ENCODE measurements at regions not wholly inside any gene's neighbourhood (a gene's known extent, or its start where the extent isn't known, plus 50 kb on each side); places are given as distances from the start of the nearest gene placed in this dataset.

- H3K27me3 ChIP-seq (ENCODE audit: control insufficient read depth, insufficient read depth, low read length), result peaks cover 4% of the 10 kb centered on the region
- H3K36me3 ChIP-seq (ENCODE audit: control insufficient read depth, insufficient read depth, low read length), result no peaks in the 10 kb centered on the region
- no peak overlapping the region for H3K9ac ChIP-seq (ENCODE audit: low read length)
- H3K4me3 ChIP-seq (ENCODE audit: low read length), result no peak overlapping the region
- H3K4me1 ChIP-seq (ENCODE audit: control insufficient read depth, insufficient read depth, low read length), result no peaks in the 10 kb centered on the region
- no peak overlapping the region for H3K27ac ChIP-seq (ENCODE audit: low read depth, low read length)
These were observed 70.4 kb upstream of the FGF3 start for GRCh38 chr11:69889400-69890318.

- H3K27ac ChIP-seq (ENCODE audit: low read depth, low read length), result no peak overlapping the region
- H3K9ac ChIP-seq (ENCODE audit: low read length), result no peak overlapping the region
- H3K4me1 ChIP-seq (ENCODE audit: control insufficient read depth, insufficient read depth, low read length), result no peaks in the 10 kb centered on the region
- no peak overlapping the region for H3K4me3 ChIP-seq (ENCODE audit: low read length)
- H3K27me3 ChIP-seq (ENCODE audit: control insufficient read depth, insufficient read depth, low read length), result peaks cover 4% of the 10 kb centered on the region
- no peaks in the 10 kb centered on the region for H3K36me3 ChIP-seq (ENCODE audit: control insufficient read depth, insufficient read depth, low read length)
These were observed 71.3 kb upstream of the FGF3 start for GRCh38 chr11:69890476-69890875.

- Histone ChIP-seq H3K27ac (ENCODE audit: low read depth, low read length) (no peak overlapping the region), H3K9ac (ENCODE audit: low read length) (no peak overlapping the region), H3K27me3 (ENCODE audit: control insufficient read depth, insufficient read depth, low read length) (peaks cover 4% of the 10 kb centered on the region)
These were observed 72.4 kb upstream of the FGF3 start for GRCh38 chr11:69891421-69892236.

GRCh38 chr11:69892237-69892985, 73.2 kb upstream of the FGF3 start:
- Histone ChIP-seq H3K27ac (ENCODE audit: low read depth, low read length) (no peak overlapping the region), H3K9ac (ENCODE audit: low read length) (no peak overlapping the region), H3K27me3 (ENCODE audit: control insufficient read depth, insufficient read depth, low read length) (peaks cover 4% of the 10 kb centered on the region), H3K4me1 (ENCODE audit: control insufficient read depth, insufficient read depth, low read length) (no peaks in the 10 kb centered on the region), H3K4me3 (ENCODE audit: low read length) (no peak overlapping the region), H3K36me3 (ENCODE audit: control insufficient read depth, insufficient read depth, low read length) (no peaks in the 10 kb centered on the region)

More at GRCh38 chr11:69891421-69892236, 72.4 kb upstream of the FGF3 start:
- no peak overlapping the region for H3K4me3 ChIP-seq (ENCODE audit: low read length)
- H3K36me3 ChIP-seq (ENCODE audit: control insufficient read depth, insufficient read depth, low read length), result no peaks in the 10 kb centered on the region
- H3K4me1 ChIP-seq (ENCODE audit: control insufficient read depth, insufficient read depth, low read length), result no peaks in the 10 kb centered on the region

- no peak overlapping the region for H3K27ac ChIP-seq (ENCODE audit: low read depth, low read length)
- no peak overlapping the region for H3K9ac ChIP-seq (ENCODE audit: low read length)
- no peaks in the 10 kb centered on the region for H3K4me1 ChIP-seq (ENCODE audit: control insufficient read depth, insufficient read depth, low read length)
- peaks cover 4% of the 10 kb centered on the region for H3K27me3 ChIP-seq (ENCODE audit: control insufficient read depth, insufficient read depth, low read length)
- no peaks in the 10 kb centered on the region for H3K36me3 ChIP-seq (ENCODE audit: control insufficient read depth, insufficient read depth, low read length)
- H3K4me3 ChIP-seq (ENCODE audit: low read length), result no peak overlapping the region
These were observed 73.9 kb upstream of the FGF3 start for GRCh38 chr11:69892986-69893555.

GRCh38 chr11:69893631-69894030, 74.4 kb upstream of the FGF3 start:
- Histone ChIP-seq H3K4me3 (ENCODE audit: low read length) (no peak overlapping the region), H3K36me3 (ENCODE audit: control insufficient read depth, insufficient read depth, low read length) (no peaks in the 10 kb centered on the region), H3K4me1 (ENCODE audit: control insufficient read depth, insufficient read depth, low read length) (no peaks in the 10 kb centered on the region), H3K9ac (ENCODE audit: low read length) (no peak overlapping the region), H3K27ac (ENCODE audit: low read depth, low read length) (no peak overlapping the region), H3K27me3 (ENCODE audit: control insufficient read depth, insufficient read depth, low read length) (peaks cover 4% of the 10 kb centered on the region)

GRCh38 chr11:69894181-69894611, 75.0 kb upstream of the FGF3 start:
- H3K4me3 ChIP-seq (ENCODE audit: low read length), result no peak overlapping the region
- no peak overlapping the region for H3K9ac ChIP-seq (ENCODE audit: low read length)
- H3K27ac ChIP-seq (ENCODE audit: low read depth, low read length), result no peak overlapping the region
- peaks cover 4% of the 10 kb centered on the region for H3K27me3 ChIP-seq (ENCODE audit: control insufficient read depth, insufficient read depth, low read length)
- H3K36me3 ChIP-seq (ENCODE audit: control insufficient read depth, insufficient read depth, low read length), result no peaks in the 10 kb centered on the region
- no peaks in the 10 kb centered on the region for H3K4me1 ChIP-seq (ENCODE audit: control insufficient read depth, insufficient read depth, low read length)

- no peaks in the 10 kb centered on the region for H3K36me3 ChIP-seq (ENCODE audit: control insufficient read depth, insufficient read depth, low read length)
- H3K4me3 ChIP-seq (ENCODE audit: low read length), result no peak overlapping the region
- H3K27ac ChIP-seq (ENCODE audit: low read depth, low read length), result no peak overlapping the region
- peaks cover 4% of the 10 kb centered on the region for H3K27me3 ChIP-seq (ENCODE audit: control insufficient read depth, insufficient read depth, low read length)
- no peaks in the 10 kb centered on the region for H3K4me1 ChIP-seq (ENCODE audit: control insufficient read depth, insufficient read depth, low read length)
- H3K9ac ChIP-seq (ENCODE audit: low read length), result no peak overlapping the region
These were observed 75.4 kb upstream of the FGF3 start for GRCh38 chr11:69894648-69895047.

GRCh38 chr11:69896250-69896649, 77.0 kb upstream of the FGF3 start:
- H3K9ac ChIP-seq (ENCODE audit: low read length), result no peak overlapping the region

GRCh38 chr11:69898123-69898522, 78.9 kb upstream of the FGF3 start:
- Histone ChIP-seq H3K4me1 (ENCODE audit: control insufficient read depth, insufficient read depth, low read length) (no peaks in the 10 kb centered on the region), H3K4me3 (ENCODE audit: low read length) (no peak overlapping the region), H3K9ac (ENCODE audit: low read length) (no peak overlapping the region), H3K27ac (ENCODE audit: low read depth, low read length) (no peak overlapping the region), H3K36me3 (ENCODE audit: control insufficient read depth, insufficient read depth, low read length) (no peaks in the 10 kb centered on the region), H3K27me3 (ENCODE audit: control insufficient read depth, insufficient read depth, low read length) (peaks cover 2% of the 10 kb centered on the region)

More at GRCh38 chr11:69896250-69896649, 77.0 kb upstream of the FGF3 start:
- H3K36me3 ChIP-seq (ENCODE audit: control insufficient read depth, insufficient read depth, low read length), result no peaks in the 10 kb centered on the region
- no peaks in the 10 kb centered on the region for H3K4me1 ChIP-seq (ENCODE audit: control insufficient read depth, insufficient read depth, low read length)
- no peak overlapping the region for H3K4me3 ChIP-seq (ENCODE audit: low read length)
- H3K27ac ChIP-seq (ENCODE audit: low read depth, low read length), result no peak overlapping the region
- peaks cover 3% of the 10 kb centered on the region for H3K27me3 ChIP-seq (ENCODE audit: control insufficient read depth, insufficient read depth, low read length)

GRCh38 chr11:69899957-69900821, 81.0 kb upstream of the FGF3 start:
- no peak overlapping the region for H3K9ac ChIP-seq (ENCODE audit: low read length)
- H3K27me3 ChIP-seq (ENCODE audit: control insufficient read depth, insufficient read depth, low read length), result no peaks in the 10 kb centered on the region
- no peak overlapping the region for H3K4me3 ChIP-seq (ENCODE audit: low read length)
- H3K4me1 ChIP-seq (ENCODE audit: control insufficient read depth, insufficient read depth, low read length), result no peaks in the 10 kb centered on the region
- H3K27ac ChIP-seq (ENCODE audit: low read depth, low read length), result no peak overlapping the region
- H3K36me3 ChIP-seq (ENCODE audit: control insufficient read depth, insufficient read depth, low read length), result no peaks in the 10 kb centered on the region

All from rectal smooth muscle tissue (tissue), 1 donor.